H1 (cell line): ENCODE measurements at regions not wholly inside any gene's neighbourhood (a gene's known extent, or its start where the extent isn't known, plus 50 kb on each side); places are given as distances from the start of the nearest gene placed in this dataset.

Source experiments
- CTCF ChIA-PET: fragments of 300-600 bp; sonication (Branson Sonifier 250); formaldehyde crosslinking; loops from one replicate; lab custom pipeline; 2021; ENCODE audit not compliant: partially characterized antibody; lab: Charles Lee
- POLR2A ChIA-PET: fragments of 300-600 bp; sonication (Branson Sonifier 250); formaldehyde crosslinking; loops from one replicate; lab custom pipeline; 2021; ENCODE audit warnings: inconsistent platforms; ENCODE audit not compliant: partially characterized antibody; lab: Charles Lee
- DNase-seq, 2 experiments: peaks; one replicate each; pipeline versions ENCODE4 v3.0.0 to v3.0.0-alpha.2; 2010 to 2022; ENCODE audit warnings: low spot score in 2 of 2, low read depth in 1 of 2, mixed read lengths in 1 of 2
- FAIRE-seq: peaks from 2 replicates; lab custom pipeline; 2011; peaks lifted over from hg19 to GRCh38; lab: Jason Lieb, UNC
- H2AFZ ChIP-seq: 2 replicates; pipeline ENCODE4 v1.8.1; 2012; ENCODE audit warnings: low read length, inconsistent platforms
- H2AK5ac ChIP-seq: 2 replicates; pipeline ENCODE4 v1.6.1; 2013; ENCODE audit warnings: low read depth, low read length
- H2BK120ac ChIP-seq: replicated peaks from 2 replicates; pipeline ENCODE3; 2013; ENCODE audit warnings: low read depth, low read length, inconsistent platforms
- H2BK12ac ChIP-seq: 2 replicates; pipeline ENCODE4 v1.6.1; 2013; ENCODE audit warnings: low read depth, low read length
- H2BK15ac ChIP-seq: 2 replicates; pipeline ENCODE4 v1.6.1; 2013; ENCODE audit warnings: low read length
- H2BK20ac ChIP-seq: 2 replicates; pipeline ENCODE4 v1.6.1; 2013; ENCODE audit warnings: low read length
- H2BK5ac ChIP-seq: 2 replicates; pipeline ENCODE4 v1.6.1; 2013; ENCODE audit warnings: low read depth, low read length
- H3K14ac ChIP-seq: 2 replicates; pipeline ENCODE4 v1.6.1; 2013; ENCODE audit warnings: inconsistent platforms; ENCODE audit not compliant: insufficient read length
- H3K18ac ChIP-seq: 2 replicates; pipeline ENCODE4 v1.6.1; 2013; ENCODE audit warnings: low read length; ENCODE audit errors: extremely low read depth
- H3K23ac ChIP-seq: 2 replicates; pipeline ENCODE4 v1.6.1; 2013; ENCODE audit warnings: inconsistent platforms; ENCODE audit not compliant: insufficient read length
- H3K23me2 ChIP-seq: 2 replicates; pipeline ENCODE4 v1.6.1; 2013; ENCODE audit warnings: low read depth, low read length
- H3K27ac ChIP-seq: 2 replicates; pipeline ENCODE4 v1.6.1; 2011; ENCODE audit warnings: low read depth, low read length, inconsistent platforms
- H3K27me3 ChIP-seq, 4 experiments: replicated peaks in 1 of 4; 1 replicate in 1 of 4; 2 replicates in 3 of 4; pipeline versions ENCODE4 v1.6.1 to v1.8.1; 2011 to 2013; ENCODE audit warnings: low read length in 3 of 4, mild to moderate bottlenecking in 3 of 4, inconsistent platforms in 2 of 4, mixed read lengths in 2 of 4, moderate library complexity in 1 of 4; ENCODE audit not compliant: control insufficient read depth in 3 of 4, insufficient read depth in 3 of 4; ENCODE audit errors: extremely low read depth in 1 of 4
- H3K36me3 ChIP-seq, 4 experiments: 2 replicates each; pipeline versions ENCODE4 v1.6.1 to v1.8.1; 2011 to 2013; ENCODE audit warnings: mild to moderate bottlenecking in 4 of 4, low read length in 3 of 4, moderate library complexity in 2 of 4, control low read depth in 1 of 4, inconsistent platforms in 1 of 4; ENCODE audit not compliant: insufficient read depth in 4 of 4, control insufficient read depth in 2 of 4
- H3K4ac ChIP-seq: replicated peaks from 2 replicates; pipeline ENCODE3; 2013; ENCODE audit warnings: low read length, low read depth, mixed read lengths, inconsistent platforms; ENCODE audit not compliant: insufficient read length
- H3K4me1 ChIP-seq, 4 experiments: replicated peaks in 1 of 4; 1 replicate in 1 of 4; 2 replicates in 3 of 4; pipeline versions ENCODE4 v1.6.1 to v1.8.1; 2011 to 2013; ENCODE audit warnings: low read length in 3 of 4, inconsistent platforms in 2 of 4, mixed read lengths in 1 of 4; ENCODE audit not compliant: insufficient read depth in 4 of 4, control insufficient read depth in 3 of 4
- H3K4me2 ChIP-seq, 2 experiments: 2 replicates each; pipeline versions ENCODE4 v1.6.1 to v1.8.1; 2011 to 2013; ENCODE audit warnings: low read depth in 2 of 2, low read length in 2 of 2, control low read depth in 1 of 2, inconsistent platforms in 1 of 2, mild to moderate bottlenecking in 1 of 2; ENCODE audit not compliant: insufficient read depth in 1 of 2
- H3K4me3 ChIP-seq, 4 experiments: fragments of 200-600, 300-600 bp in 1 of 4; sonication (generic), shearing (Covaris generic), sonication (Bioruptor Twin) in 1 of 4; 2 replicates each; pipeline versions ENCODE4 v1.5.1 to v1.8.1; 2011 to 2016; ENCODE audit warnings: low read length in 4 of 4, low read depth in 3 of 4, control low read depth in 2 of 4, inconsistent platforms in 2 of 4, mild to moderate bottlenecking in 2 of 4, mixed read lengths in 1 of 4, moderate library complexity in 1 of 4; ENCODE audit not compliant: insufficient read depth in 2 of 4; ENCODE audit errors: extremely low read depth in 1 of 4
- H3K56ac ChIP-seq: replicated peaks from 2 replicates; pipeline ENCODE3; 2013; ENCODE audit warnings: low read depth, mild to moderate bottlenecking, mixed read lengths, low read length, inconsistent platforms; ENCODE audit not compliant: insufficient read length
- H3K79me1 ChIP-seq: 2 replicates; pipeline ENCODE4 v1.6.1; 2013; ENCODE audit warnings: low read depth, low read length, control low read depth
- H3K79me2 ChIP-seq, 2 experiments: 2 replicates each; pipeline versions ENCODE4 v1.6.1 to v1.8.1; 2012 to 2013; ENCODE audit warnings: low read length in 2 of 2, mild to moderate bottlenecking in 2 of 2, inconsistent platforms in 1 of 2; ENCODE audit not compliant: insufficient read depth in 2 of 2, control insufficient read depth in 1 of 2
- H3K9ac ChIP-seq, 4 experiments: replicated peaks in 1 of 4; 1 replicate in 1 of 4; 2 replicates in 3 of 4; pipeline versions ENCODE4 v1.6.1 to v1.8.1; 2011 to 2013; ENCODE audit warnings: low read depth in 3 of 4, low read length in 3 of 4, control low read depth in 2 of 4, mild to moderate bottlenecking in 2 of 4, moderate library complexity in 2 of 4, inconsistent platforms in 1 of 4; ENCODE audit errors: extremely low read depth in 1 of 4
- H3K9me3 ChIP-seq, 2 experiments: 2 replicates each; pipeline versions ENCODE4 v1.6.1 to v1.8.1; 2012 to 2013; ENCODE audit warnings: mild to moderate bottlenecking in 2 of 2, moderate library complexity in 2 of 2, control low read depth in 1 of 2, inconsistent platforms in 1 of 2, low read depth in 1 of 2, low read length in 1 of 2, mixed read lengths in 1 of 2; ENCODE audit not compliant: insufficient read depth in 2 of 2
- H4K20me1 ChIP-seq, 2 experiments: replicated peaks in 1 of 2; 2 replicates each; pipeline versions ENCODE3 to v1.8.1; 2011 to 2013; ENCODE audit warnings: inconsistent platforms in 2 of 2, low read length in 2 of 2, mild to moderate bottlenecking in 1 of 2; ENCODE audit not compliant: insufficient read depth in 2 of 2, control insufficient read depth in 1 of 2
- H4K5ac ChIP-seq: 2 replicates; pipeline ENCODE4 v1.6.1; 2013; ENCODE audit warnings: low read length, low read depth, mixed read lengths, inconsistent platforms; ENCODE audit not compliant: insufficient read length
- H4K8ac ChIP-seq: 2 replicates; pipeline ENCODE4 v1.8.0; 2013; ENCODE audit warnings: mild to moderate bottlenecking, moderate library complexity, low read length, inconsistent platforms; ENCODE audit not compliant: insufficient read depth; ENCODE audit errors: extremely low read depth
- H4K91ac ChIP-seq: replicated peaks from 2 replicates; pipeline ENCODE3; 2013; ENCODE audit warnings: low read length, mixed read lengths, inconsistent platforms; ENCODE audit not compliant: insufficient read length
- CHD7 ChIP-seq: fragments of 300-600 bp; sonication (generic); IDR thresholded peaks from 2 replicates; pipeline ENCODE4 v1.7.1; 2012; ENCODE audit warnings: low read length, moderate library complexity, mild to moderate bottlenecking, inconsistent platforms; ENCODE audit not compliant: insufficient replicate concordance
- WGBS, 2 experiments: shearing (Covaris generic) in 1 of 2; methylation state at CpG; one replicate each; pipeline versions ENCODE4 v1.1.6 to v1.1.7; 2013 to 2015; ENCODE audit warnings: low lambda C conversion rate in 2 of 2, mixed read lengths in 2 of 2, inconsistent platforms in 1 of 2, low coverage in 1 of 2, missing lambda C conversion rate in 1 of 2; ENCODE audit not compliant: insufficient replicate concordance in 2 of 2, insufficient coverage in 1 of 2, insufficient read length in 1 of 2; ENCODE audit errors: extremely low coverage in 1 of 2, missing lambda C conversion rate in 1 of 2; 5-methylcytosine and 5-hydroxymethylcytosine counted together

- Histone ChIP-seq H2BK5ac (no peak overlapping the region), H3K4me2 (no peak overlapping the region), H4K5ac (no peak overlapping the region), H2BK12ac (no peak overlapping the region), H3K4me1 (no peaks in the 10 kb centered on the region), H3K14ac (no peak overlapping the region), H3K79me2 (no peaks in the 10 kb centered on the region), H3K27me3 (no peaks in the 10 kb centered on the region), H2BK120ac (no peak overlapping the region), H2AFZ (no peak overlapping the region; the same call in 1 of the 2 replicates), H2BK15ac (no peak overlapping the region), H4K8ac (no peak overlapping the region), H3K36me3 (no peaks in the 10 kb centered on the region), H3K27ac (no peak overlapping the region), H3K56ac (no peak overlapping the region), H3K18ac (no peak overlapping the region), H2AK5ac (no peak overlapping the region), H3K9me3 (no peaks in the 10 kb centered on the region), H4K91ac (no peak overlapping the region), H3K4me3 (no peak overlapping the region), H2BK20ac (no peak overlapping the region), H3K79me1 (no peaks in the 10 kb centered on the region), H4K20me1 (no peaks in the 10 kb centered on the region), H3K9ac (no peak overlapping the region), H3K23me2 (no peaks in the 10 kb centered on the region), H3K23ac (no peak overlapping the region), H3K4ac (no peak overlapping the region)
- no peak for DNase-seq
- FAIRE-seq, result no peak
- CTCF ChIA-PET, result no interaction called here
- POLR2A ChIA-PET, result no interaction called here
- 96% methylated on average over 4 of the region's 4 CpGs; no CpG with 5 or more reads in 1 of the 2 experiments for WGBS, 2 experiments
- no peak for TF ChIP-seq CHD7
Observed at GRCh38 chr13:65710514-65710913, 1519.6 kb downstream of the PCDH9 start.
